Muscle of leg (tissue), 3 donors: ENCODE measurements at regions not wholly inside any gene's neighbourhood (a gene's known extent, or its start where the extent isn't known, plus 50 kb on each side); places are given as distances from the start of the nearest gene placed in this dataset.

ENCODE experiments used
- DNase-seq: peaks from one replicate; pipeline ENCODE4 v3.0.0; 2013
- H3K27ac ChIP-seq: one replicate; pipeline ENCODE4 v1.5.1; 2013; ENCODE audit warnings: mild to moderate bottlenecking, low read length, control low read depth
- H3K27me3 ChIP-seq: one replicate; pipeline ENCODE4 v1.6.1; 2013; ENCODE audit warnings: low read length; ENCODE audit not compliant: control insufficient read depth, insufficient read depth
- H3K36me3 ChIP-seq: one replicate; pipeline ENCODE4 v1.6.1; 2013; ENCODE audit warnings: low read length; ENCODE audit not compliant: control insufficient read depth, insufficient read depth
- H3K4me1 ChIP-seq: one replicate; pipeline ENCODE4 v1.6.1; 2013; ENCODE audit warnings: low read length; ENCODE audit not compliant: control insufficient read depth, insufficient read depth
- H3K4me3 ChIP-seq: one replicate; pipeline ENCODE4 v1.5.1; 2013; ENCODE audit warnings: low read length, control low read depth
- H3K9me3 ChIP-seq: replicated peaks from 2 replicates; pipeline ENCODE4 v1.6.1; 2013; ENCODE audit warnings: low read depth, low read length; ENCODE audit not compliant: control insufficient read depth
- WGBS: methylation state at CpG from one replicate; pipeline ENCODE4 v1.1.5; 2013; ENCODE audit warnings: missing lambda C conversion rate; ENCODE audit not compliant: insufficient coverage; 5-methylcytosine and 5-hydroxymethylcytosine counted together

GRCh38 chr14:85479306-85479705, 50.6 kb upstream of the FLRT2 start:
- H3K27me3 ChIP-seq: no peaks in the 10 kb centered on the region
- no peak for DNase-seq
- no peak overlapping the region for H3K27ac ChIP-seq
- no peaks in the 10 kb centered on the region for H3K9me3 ChIP-seq
- no peak overlapping the region for H3K4me3 ChIP-seq
- H3K36me3 ChIP-seq: no peaks in the 10 kb centered on the region
- 63% methylated on average over 2 of the region's 3 CpGs for WGBS
- no peaks in the 10 kb centered on the region for H3K4me1 ChIP-seq

- DNase-seq: no peak
- WGBS: 60% methylated on average over 1 of the region's 2 CpGs
- no peaks in the 10 kb centered on the region for H3K4me1 ChIP-seq
- no peaks in the 10 kb centered on the region for H3K27me3 ChIP-seq
- H3K27ac ChIP-seq: no peak overlapping the region
- H3K9me3 ChIP-seq: no peaks in the 10 kb centered on the region
- no peaks in the 10 kb centered on the region for H3K36me3 ChIP-seq
- H3K4me3 ChIP-seq: no peak overlapping the region
Measured at GRCh38 chr14:85479771-85480170, 50.2 kb upstream of the FLRT2 start.
